MM.1S (cell line): ENCODE measurements at regions not wholly inside any gene's neighbourhood (a gene's known extent, or its start where the extent isn't known, plus 50 kb on each side); places are given as distances from the start of the nearest gene placed in this dataset.

Experiments
- EZH2 ChIP-seq: fragments of 300-600 bp; sonication (generic); optimal IDR thresholded peaks from 2 replicates; pipeline ENCODE3; 2017; ENCODE audit warnings: low read depth, mild to moderate bottlenecking, antibody characterized with exemption, low read length, mixed read lengths
- EZH2phosphoT487 ChIP-seq: fragments of 300-600 bp; sonication (generic); IDR thresholded peaks from 2 replicates; pipeline ENCODE4 v1.6.1; 2018; ENCODE audit warnings: antibody characterized with exemption, low read length
- TF ChIP-seq, protein P1 (sequence below): fragments of 300-600 bp; sonication (generic); IDR thresholded peaks from 2 replicates; pipeline ENCODE4 v1.5.1; 2016; ENCODE audit warnings: antibody characterized with exemption, low read length, mixed read lengths

- TF ChIP-seq, protein P1, sequence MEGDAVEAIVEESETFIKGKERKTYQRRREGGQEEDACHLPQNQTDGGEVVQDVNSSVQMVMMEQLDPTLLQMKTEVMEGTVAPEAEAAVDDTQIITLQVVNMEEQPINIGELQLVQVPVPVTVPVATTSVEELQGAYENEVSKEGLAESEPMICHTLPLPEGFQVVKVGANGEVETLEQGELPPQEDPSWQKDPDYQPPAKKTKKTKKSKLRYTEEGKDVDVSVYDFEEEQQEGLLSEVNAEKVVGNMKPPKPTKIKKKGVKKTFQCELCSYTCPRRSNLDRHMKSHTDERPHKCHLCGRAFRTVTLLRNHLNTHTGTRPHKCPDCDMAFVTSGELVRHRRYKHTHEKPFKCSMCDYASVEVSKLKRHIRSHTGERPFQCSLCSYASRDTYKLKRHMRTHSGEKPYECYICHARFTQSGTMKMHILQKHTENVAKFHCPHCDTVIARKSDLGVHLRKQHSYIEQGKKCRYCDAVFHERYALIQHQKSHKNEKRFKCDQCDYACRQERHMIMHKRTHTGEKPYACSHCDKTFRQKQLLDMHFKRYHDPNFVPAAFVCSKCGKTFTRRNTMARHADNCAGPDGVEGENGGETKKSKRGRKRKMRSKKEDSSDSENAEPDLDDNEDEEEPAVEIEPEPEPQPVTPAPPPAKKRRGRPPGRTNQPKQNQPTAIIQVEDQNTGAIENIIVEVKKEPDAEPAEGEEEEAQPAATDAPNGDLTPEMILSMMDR = no peak
- TF ChIP-seq EZH2 (no peak), EZH2phosphoT487 (no peak)
Measured at GRCh38 chr13:99907627-99908026, 63.9 kb downstream of the ZIC5 start.
